Effector memory CD4-positive, alpha-beta T cell (primary cell): ENCODE measurements at regions not wholly inside any gene's neighbourhood (a gene's known extent, or its start where the extent isn't known, plus 50 kb on each side); places are given as distances from the start of the nearest gene placed in this dataset.
"Not testable (repeated sequence)": the region's sequence is repeated elsewhere in the genome, so short reads cannot be mapped to it uniquely, and the experiment has no call there.

Experiments
- DNase-seq, 3 donors: peaks; one replicate each; pipeline ENCODE4 v3.0.0-alpha.2; 2020
- H3K27ac ChIP-seq: 2 replicates; pipeline ENCODE4 v1.7.0; 2013; ENCODE audit warnings: mild to moderate bottlenecking, low read length, moderate library complexity; ENCODE audit not compliant: insufficient read depth, poor library complexity, severe bottlenecking
- H3K27me3 ChIP-seq: replicated peaks from 2 replicates; pipeline ENCODE4 v1.7.0; 2013; ENCODE audit warnings: mild to moderate bottlenecking, low read length; ENCODE audit not compliant: insufficient read depth, control insufficient read depth, poor library complexity, severe bottlenecking
- H3K36me3 ChIP-seq: 2 replicates; pipeline ENCODE4 v1.7.0; 2013; ENCODE audit warnings: mild to moderate bottlenecking, low read length, moderate library complexity; ENCODE audit not compliant: control insufficient read depth, insufficient read depth
- H3K4me1 ChIP-seq: 2 replicates; pipeline ENCODE4 v1.7.0; 2013; ENCODE audit warnings: low read length, mild to moderate bottlenecking; ENCODE audit not compliant: control insufficient read depth, insufficient read depth, poor library complexity, severe bottlenecking
- H3K4me3 ChIP-seq: 2 replicates; pipeline ENCODE4 v1.7.0; 2013; ENCODE audit warnings: low read length, low read depth, mild to moderate bottlenecking; ENCODE audit not compliant: insufficient read depth, poor library complexity, severe bottlenecking
- H3K9me3 ChIP-seq: 2 replicates; pipeline ENCODE4 v1.7.0; 2013; ENCODE audit warnings: mild to moderate bottlenecking, low read length, moderate library complexity; ENCODE audit not compliant: control insufficient read depth

DNA sequence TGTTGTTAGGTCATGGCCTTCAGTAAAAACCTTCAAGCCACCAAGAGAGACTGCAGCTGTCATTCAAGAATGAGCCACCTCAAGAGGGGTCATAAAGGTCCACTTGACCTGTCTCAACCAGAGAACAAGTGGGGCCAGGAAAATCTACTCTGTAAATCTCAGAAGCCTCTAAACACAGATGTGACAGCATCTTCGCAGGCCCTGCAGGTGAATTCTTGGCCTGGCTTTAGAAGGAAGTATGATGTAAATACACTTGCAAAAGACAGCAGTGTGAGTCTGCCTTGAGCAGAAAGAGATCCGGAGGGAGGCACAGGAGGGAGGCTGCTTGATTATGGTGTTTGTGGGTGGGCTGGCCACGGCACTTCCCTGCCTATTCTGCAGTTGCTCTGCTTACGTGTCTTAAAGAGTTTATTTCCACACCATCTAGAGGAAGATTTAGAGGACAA is 1082.9 kb downstream of the UQCRFS1 start:
- Histone ChIP-seq H3K27ac (no peak overlapping the region), H3K9me3 (no peaks in the 10 kb centered on the region), H3K27me3 (no peaks in the 10 kb centered on the region), H3K36me3 (no peaks in the 10 kb centered on the region), H3K4me3 (no peak overlapping the region), H3K4me1 (no peaks in the 10 kb centered on the region)
- no peak for DNase-seq

DNA sequence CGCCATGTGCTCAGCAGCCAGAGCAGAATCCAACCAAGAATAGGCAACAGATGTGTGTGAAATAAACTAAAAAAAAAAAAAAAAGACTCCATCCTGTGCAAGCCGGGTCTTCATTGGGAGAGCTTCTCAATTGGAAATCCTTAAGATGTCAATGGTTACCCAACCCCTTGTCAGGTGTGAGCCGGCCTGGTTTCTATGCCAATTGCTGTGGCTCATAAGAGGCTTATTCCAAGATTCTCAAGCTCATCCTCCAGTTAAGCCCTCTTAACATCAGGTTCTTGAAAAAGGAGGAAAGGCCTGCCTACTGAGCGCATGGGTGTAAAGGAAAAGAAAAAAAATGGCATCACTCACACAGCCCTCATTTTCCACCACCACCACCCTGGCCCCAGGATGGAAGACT is 1084.6 kb downstream of the UQCRFS1 start:
- Histone ChIP-seq H3K27ac (no peak overlapping the region), H3K4me1 (no peaks in the 10 kb centered on the region), H3K4me3 (no peak overlapping the region), H3K36me3 (no peaks in the 10 kb centered on the region), H3K27me3 (no peaks in the 10 kb centered on the region), H3K9me3 (no peaks in the 10 kb centered on the region)
- DNase-seq, result no peak

DNA sequence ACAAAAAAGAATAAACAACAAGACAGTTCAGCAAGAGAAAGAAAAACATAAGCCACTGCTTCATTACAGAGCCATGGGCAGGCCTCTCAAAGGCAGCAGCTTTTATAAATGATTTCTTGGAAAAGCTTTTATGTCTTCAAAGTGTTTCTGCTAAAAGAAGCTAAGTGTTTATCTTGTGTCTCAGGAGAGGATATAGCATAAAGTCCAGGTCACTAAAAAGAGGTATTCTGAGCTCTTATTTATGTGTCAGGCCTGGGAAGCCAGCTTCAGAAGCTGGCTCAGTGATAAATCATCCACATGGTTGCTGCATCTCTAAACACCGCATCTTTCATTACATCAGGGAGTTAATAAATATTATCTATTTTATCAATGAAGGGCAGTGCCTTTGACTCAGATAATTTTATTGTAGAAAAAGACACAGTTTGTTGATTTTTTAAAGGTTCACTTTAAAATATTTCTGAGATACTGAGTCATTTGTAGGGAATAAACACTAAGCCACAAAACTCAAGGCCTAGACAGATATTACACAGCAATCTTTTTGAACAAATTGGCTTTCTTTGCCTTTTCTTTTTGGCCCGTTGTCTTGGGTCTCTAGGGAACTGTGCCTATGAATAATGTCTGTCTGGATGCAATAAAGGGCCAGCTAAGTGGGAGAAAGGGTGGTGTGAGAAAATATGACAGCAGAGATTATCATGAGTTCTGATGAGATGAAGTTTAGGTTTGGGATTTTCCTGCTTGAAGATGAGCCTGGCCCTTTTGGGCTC is 1086.6 kb downstream of the UQCRFS1 start:
- DNase-seq, result no peak
- Histone ChIP-seq H3K9me3 (no peaks in the 10 kb centered on the region), H3K27ac (no peak overlapping the region), H3K4me3 (no peak overlapping the region), H3K27me3 (no peaks in the 10 kb centered on the region), H3K4me1 (no peaks in the 10 kb centered on the region), H3K36me3 (no peaks in the 10 kb centered on the region)

DNA sequence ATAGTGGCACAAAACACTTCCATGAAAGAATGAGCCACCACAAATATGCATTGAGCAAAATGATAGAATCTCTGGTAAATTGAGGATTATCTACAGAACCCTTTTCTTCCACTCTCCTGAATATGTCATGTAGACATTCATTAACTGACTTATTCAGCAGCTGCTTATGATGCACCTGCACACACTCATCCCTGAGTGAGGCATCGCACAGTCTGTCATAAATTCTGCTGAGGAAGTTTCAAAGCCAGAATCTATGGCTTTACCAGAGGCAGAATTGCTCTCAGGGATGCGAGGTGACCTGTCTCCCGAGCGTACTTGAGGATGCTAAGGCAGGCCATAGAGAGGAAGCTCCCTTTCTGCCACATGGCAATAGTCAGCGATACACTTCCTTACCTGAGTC is 1090.2 kb downstream of the UQCRFS1 start:
- Histone ChIP-seq H3K27me3 (no peaks in the 10 kb centered on the region), H3K4me3 (no peak overlapping the region), H3K4me1 (no peaks in the 10 kb centered on the region), H3K36me3 (no peaks in the 10 kb centered on the region), H3K9me3 (no peaks in the 10 kb centered on the region), H3K27ac (no peak overlapping the region)
- DNase-seq, result no peak

DNA sequence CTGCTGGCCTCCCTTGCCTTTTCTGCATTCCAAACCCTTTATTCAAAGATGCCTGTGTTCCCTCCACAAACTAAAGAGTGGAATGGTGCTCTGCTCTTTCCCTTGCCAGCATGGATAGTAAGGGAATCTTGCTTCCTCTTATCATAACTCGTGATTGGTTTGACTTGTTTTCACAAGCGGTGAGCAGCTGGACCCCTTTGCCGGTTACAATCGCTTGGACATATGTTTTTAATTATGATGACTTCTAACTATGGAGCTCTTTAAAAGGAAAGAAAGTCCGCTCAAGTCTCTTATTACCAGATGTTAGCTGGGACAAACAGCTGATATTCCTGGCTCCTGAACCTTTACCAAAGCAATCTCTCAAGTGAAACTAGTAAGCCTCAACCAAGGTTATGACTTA is 1094.7 kb downstream of the UQCRFS1 start:
- Histone ChIP-seq H3K9me3 (no peaks in the 10 kb centered on the region), H3K4me3 (no peak overlapping the region), H3K36me3 (no peaks in the 10 kb centered on the region), H3K27ac (no peak overlapping the region), H3K4me1 (no peaks in the 10 kb centered on the region), H3K27me3 (no peaks in the 10 kb centered on the region)
- no peak for DNase-seq

DNA sequence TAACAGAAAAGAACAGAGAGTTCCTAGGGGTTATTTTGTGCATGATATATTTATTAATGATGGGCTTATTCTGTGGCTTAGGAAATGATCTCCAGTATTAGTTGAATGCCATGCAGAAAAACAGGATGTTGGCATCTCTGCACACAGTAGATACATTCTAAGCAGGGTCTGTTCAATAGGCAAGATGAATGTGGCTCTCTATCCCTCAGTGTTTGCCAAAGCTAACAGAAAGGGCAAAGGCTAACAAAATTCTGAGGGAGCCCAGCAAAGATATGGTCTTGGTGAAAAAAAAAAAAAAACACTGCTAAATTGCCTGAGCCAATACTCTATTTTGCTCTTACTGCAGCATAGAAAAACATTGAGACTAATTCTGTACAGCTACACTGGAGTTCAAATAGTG is 1095.8 kb downstream of the UQCRFS1 start:
- Histone ChIP-seq H3K9me3 (no peaks in the 10 kb centered on the region), H3K4me1 (no peaks in the 10 kb centered on the region), H3K27me3 (no peaks in the 10 kb centered on the region), H3K27ac (no peak overlapping the region), H3K4me3 (no peak overlapping the region), H3K36me3 (no peaks in the 10 kb centered on the region)
- DNase-seq, result no peak

DNA sequence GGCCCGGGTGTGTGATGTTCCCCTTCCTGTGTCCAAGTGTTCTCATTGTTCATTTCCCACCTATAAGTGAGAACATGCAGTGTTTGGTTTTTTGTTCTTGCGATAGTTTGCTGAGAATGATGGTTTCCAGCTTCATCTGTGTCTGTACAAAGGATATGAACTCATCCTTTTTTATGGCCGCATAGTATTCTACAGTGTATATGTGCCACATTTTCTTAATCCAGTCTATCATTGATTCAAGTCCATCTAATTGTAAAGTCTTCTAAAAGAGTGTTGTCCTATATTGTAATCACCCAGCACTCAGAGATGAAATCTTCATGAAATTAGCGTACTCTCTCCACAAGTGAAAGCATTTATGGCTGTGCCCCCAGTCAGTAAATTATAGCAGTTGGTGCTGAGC is 1096.6 kb downstream of the UQCRFS1 start:
- H3K4me3 ChIP-seq, H3K27ac ChIP-seq, H3K9me3 ChIP-seq, H3K36me3 ChIP-seq, DNase-seq, H3K4me1 ChIP-seq, H3K27me3 ChIP-seq: not testable (repeated sequence)

DNA sequence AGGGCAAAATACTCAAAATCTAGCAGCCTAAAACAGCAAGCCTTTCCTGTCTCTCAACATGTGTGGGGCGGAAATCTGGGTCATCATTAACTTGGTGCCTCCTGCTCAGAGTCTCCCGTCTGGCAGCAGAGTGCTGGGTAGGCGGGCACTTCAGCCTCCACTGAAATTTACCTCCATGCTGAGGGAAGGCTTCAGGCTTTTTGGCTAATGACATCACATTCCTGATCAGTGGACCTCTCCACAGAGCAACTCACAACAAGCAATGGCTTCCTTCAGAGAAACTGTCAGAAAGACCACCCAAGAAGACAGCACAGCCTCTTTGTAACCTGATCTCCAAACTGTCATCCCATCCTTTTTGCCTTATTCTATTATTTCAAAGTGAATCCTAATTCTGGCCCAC is 1109.0 kb downstream of the UQCRFS1 start:
- Histone ChIP-seq H3K27me3 (no peaks in the 10 kb centered on the region), H3K9me3 (no peaks in the 10 kb centered on the region)
- no peak for DNase-seq

DNA sequence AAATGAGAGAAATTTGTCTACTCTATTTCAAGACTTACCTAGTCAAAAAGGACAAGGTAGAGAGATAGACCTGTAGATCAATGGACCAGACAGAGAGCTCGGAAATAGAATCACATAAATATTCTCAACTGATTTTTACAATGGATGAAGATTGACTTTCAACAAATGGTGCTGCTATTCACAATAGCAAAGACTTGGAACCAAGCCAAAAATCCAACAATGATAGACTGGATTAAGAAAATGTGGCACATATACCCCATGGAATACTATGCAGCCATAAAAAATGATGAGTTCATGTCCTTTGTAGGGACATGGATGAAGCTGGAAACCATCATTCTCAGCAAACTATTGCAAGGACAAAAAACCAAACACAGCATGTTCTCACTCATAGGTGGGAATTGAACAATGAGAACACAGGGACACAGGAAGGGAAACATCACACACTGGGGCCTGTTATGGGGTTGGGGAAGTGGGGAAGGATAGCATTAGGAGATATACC is 1128.2 kb downstream of the UQCRFS1 start:
- H3K27ac ChIP-seq, H3K36me3 ChIP-seq, H3K4me1 ChIP-seq, H3K27me3 ChIP-seq, H3K9me3 ChIP-seq, DNase-seq, H3K4me3 ChIP-seq: not testable (repeated sequence)

More for the DNA sequence above, 1109.0 kb downstream of the UQCRFS1 start:
- no peaks in the 10 kb centered on the region for H3K36me3 ChIP-seq
- no peaks in the 10 kb centered on the region for H3K4me1 ChIP-seq
- H3K27ac ChIP-seq, result no peak overlapping the region
- H3K4me3 ChIP-seq, result no peak overlapping the region

DNA sequence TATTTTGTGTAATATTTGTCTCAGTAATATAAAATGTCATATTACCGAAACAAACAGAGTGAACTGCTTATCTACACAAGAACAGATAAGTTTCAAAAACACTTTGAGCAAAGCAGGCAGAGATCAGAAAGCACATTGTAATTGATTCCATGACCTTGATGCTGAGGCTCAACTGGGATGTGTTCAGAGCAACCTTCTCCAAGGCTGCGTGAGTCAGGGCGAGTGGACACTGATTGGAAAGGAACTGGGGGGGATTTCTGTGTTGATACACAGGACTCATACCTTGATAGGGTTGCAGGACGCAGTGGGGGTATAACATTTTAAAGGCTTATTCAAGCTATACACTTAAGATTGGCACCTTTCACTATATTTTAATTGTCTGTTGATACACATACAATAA is 1136.3 kb downstream of the UQCRFS1 start:
- H3K27me3 ChIP-seq, result no peaks in the 10 kb centered on the region
- no peaks in the 10 kb centered on the region for H3K36me3 ChIP-seq
- no peak overlapping the region for H3K4me3 ChIP-seq
- no peak overlapping the region for H3K27ac ChIP-seq
- no peaks in the 10 kb centered on the region for H3K9me3 ChIP-seq
- no peaks in the 10 kb centered on the region for H3K4me1 ChIP-seq
- no peak for DNase-seq
